ENCODE measurements at regions not wholly inside any gene's neighbourhood (a gene's known extent, or its start where the extent isn't known, plus 50 kb on each side); places are given as distances from the start of the nearest gene placed in this dataset.

DNA sequence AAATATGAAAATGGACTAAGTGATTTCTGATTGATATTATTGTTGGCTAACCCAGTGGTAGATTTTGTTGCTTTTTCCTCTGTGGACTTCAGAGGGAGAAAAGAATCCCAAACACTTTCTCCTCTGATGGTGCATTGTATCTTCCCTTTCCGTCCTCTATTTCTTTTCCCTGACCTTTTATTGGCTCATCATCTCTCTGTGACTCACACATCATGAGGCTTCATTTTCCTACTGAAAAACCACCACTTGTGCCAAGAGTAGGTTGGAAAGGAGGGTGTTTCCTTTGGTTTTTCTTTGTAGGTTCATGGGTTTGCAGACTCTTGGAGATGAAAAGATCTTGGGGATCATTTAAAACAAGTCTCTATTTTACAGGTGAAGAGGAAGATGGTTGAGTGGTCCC, 311.7 kb upstream of the JAG1 start:
- Histone ChIP-seq H4K8ac (ENCODE audit: low read depth, low read length) (no peak overlapping the region), H2BK12ac (ENCODE audit: low read length) (no peak overlapping the region), H3K9me3 (replicated peaks in 1 of 2; ENCODE audit: control insufficient read depth in 2 of 2, insufficient read depth in 1 of 2, low read depth in 1 of 2, low read length in 2 of 2) (no peaks in the 10 kb centered on the region), H3K9ac (ENCODE audit: low read depth, low read length, poor library complexity) (no peak overlapping the region), H3K4me2 (ENCODE audit: insufficient read depth, low read length, poor library complexity, severe bottlenecking) (no peak overlapping the region), H3K79me1 (ENCODE audit: low read depth, low read length) (no peaks in the 10 kb centered on the region), H3K4ac (ENCODE audit: low read length) (no peak overlapping the region), H3K27ac (replicated peaks; ENCODE audit: low read length) (no peak overlapping the region), H3K4me3 (ENCODE audit: low read length in 2 of 2) (no peak overlapping the region), H2BK120ac (ENCODE audit: low read depth, low read length) (no peak overlapping the region), H3K27me3 (ENCODE audit: control insufficient read depth in 3 of 3, insufficient read depth in 3 of 3, low read depth in 1 of 3, low read length in 3 of 3) (no peaks in the 10 kb centered on the region), H3K36me3 (replicated peaks in 1 of 2; ENCODE audit: control insufficient read depth in 2 of 2, insufficient read depth in 2 of 2, low read length in 2 of 2) (no peaks in the 10 kb centered on the region), H3K4me1 (ENCODE audit: control insufficient read depth in 2 of 2, insufficient read depth in 1 of 2, low read depth in 1 of 2, low read length in 2 of 2) (peaks cover 0 to 10% of the 10 kb centered on the region in 2 donors), H2BK5ac (ENCODE audit: low read length) (no peak overlapping the region), H2BK15ac (ENCODE audit: low read length) (no peak overlapping the region), H4K91ac (ENCODE audit: low read depth, low read length, poor library complexity) (no peak overlapping the region), H3K23ac (ENCODE audit: low read depth, low read length, poor library complexity) (no peak overlapping the region), H2AFZ (ENCODE audit: low read length) (no peak overlapping the region), H2AK5ac (ENCODE audit: low read depth, low read length) (no peak overlapping the region), H3K14ac (ENCODE audit: low read length) (no peak overlapping the region), H3K18ac (ENCODE audit: low read length) (no peak overlapping the region)
- WGBS, 2 donors (ENCODE audit: extremely low coverage in 2 of 2, insufficient read length in 2 of 2, insufficient replicate concordance in 1 of 2): no CpG with 5 or more reads among the region's 1 CpG
- DNase-seq (ENCODE audit: low spot score): no peak

DNA sequence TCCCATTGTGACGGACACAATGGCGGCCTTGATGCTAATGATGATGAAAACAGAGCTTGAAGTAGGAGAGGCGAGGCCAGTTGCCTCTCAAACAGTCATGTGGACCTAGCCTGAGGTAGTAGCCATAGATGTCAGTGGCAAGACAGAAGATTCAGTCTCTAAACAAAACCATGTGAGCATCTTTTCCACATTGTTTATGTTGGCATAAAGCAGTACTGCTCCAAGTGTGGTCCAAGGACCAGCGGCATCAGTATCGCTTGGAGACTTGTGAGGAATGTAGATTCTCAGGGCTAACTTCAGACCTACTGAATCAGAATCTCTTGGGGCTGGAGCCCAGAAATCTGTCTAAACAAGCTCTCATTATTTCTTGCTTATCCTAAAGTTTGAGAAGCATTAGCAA, 312.8 kb upstream of the JAG1 start:
- no peaks in the 10 kb centered on the region for H3K9me3 ChIP-seq (replicated peaks in 1 of 2; ENCODE audit: control insufficient read depth in 2 of 2, insufficient read depth in 1 of 2, low read depth in 1 of 2, low read length in 2 of 2)
- H4K91ac ChIP-seq (ENCODE audit: low read depth, low read length, poor library complexity): no peak overlapping the region
- no peaks in the 10 kb centered on the region for H3K27me3 ChIP-seq (ENCODE audit: control insufficient read depth in 3 of 3, insufficient read depth in 3 of 3, low read depth in 1 of 3, low read length in 3 of 3)
- H3K23ac ChIP-seq (ENCODE audit: low read depth, low read length, poor library complexity): no peak overlapping the region
- DNase-seq (ENCODE audit: low spot score): no peak
- no peak overlapping the region for H3K4me2 ChIP-seq (ENCODE audit: insufficient read depth, low read length, poor library complexity, severe bottlenecking)
- H3K4me3 ChIP-seq (ENCODE audit: low read length in 2 of 2): no peak overlapping the region
- peak overlapping the region; percentile 46 for H2AFZ ChIP-seq (ENCODE audit: low read length)
- no peak overlapping the region for H4K8ac ChIP-seq (ENCODE audit: low read depth, low read length)
- H3K27ac ChIP-seq (replicated peaks; ENCODE audit: low read length): no peak overlapping the region
- H3K79me1 ChIP-seq (ENCODE audit: low read depth, low read length): no peaks in the 10 kb centered on the region
- no peak overlapping the region for H3K14ac ChIP-seq (ENCODE audit: low read length)
- H3K4ac ChIP-seq (ENCODE audit: low read length): no peak overlapping the region
- peaks cover 0 to 8% of the 10 kb centered on the region in 2 donors for H3K4me1 ChIP-seq (ENCODE audit: control insufficient read depth in 2 of 2, insufficient read depth in 1 of 2, low read depth in 1 of 2, low read length in 2 of 2)
- H3K36me3 ChIP-seq (replicated peaks in 1 of 2; ENCODE audit: control insufficient read depth in 2 of 2, insufficient read depth in 2 of 2, low read length in 2 of 2): no peaks in the 10 kb centered on the region
- no peak overlapping the region for H2BK5ac ChIP-seq (ENCODE audit: low read length)
- H3K18ac ChIP-seq (ENCODE audit: low read length): no peak overlapping the region
- H2AK5ac ChIP-seq (ENCODE audit: low read depth, low read length): no peak overlapping the region
- no peak overlapping the region for H2BK15ac ChIP-seq (ENCODE audit: low read length)
- WGBS, 2 donors (ENCODE audit: extremely low coverage in 2 of 2, insufficient read length in 2 of 2, insufficient replicate concordance in 1 of 2): no CpG with 5 or more reads among the region's 5 CpGs
- no peak overlapping the region for H2BK120ac ChIP-seq (ENCODE audit: low read depth, low read length)
- H2BK12ac ChIP-seq (ENCODE audit: low read length): no peak overlapping the region
- H3K9ac ChIP-seq (ENCODE audit: low read depth, low read length, poor library complexity): no peak overlapping the region

DNA sequence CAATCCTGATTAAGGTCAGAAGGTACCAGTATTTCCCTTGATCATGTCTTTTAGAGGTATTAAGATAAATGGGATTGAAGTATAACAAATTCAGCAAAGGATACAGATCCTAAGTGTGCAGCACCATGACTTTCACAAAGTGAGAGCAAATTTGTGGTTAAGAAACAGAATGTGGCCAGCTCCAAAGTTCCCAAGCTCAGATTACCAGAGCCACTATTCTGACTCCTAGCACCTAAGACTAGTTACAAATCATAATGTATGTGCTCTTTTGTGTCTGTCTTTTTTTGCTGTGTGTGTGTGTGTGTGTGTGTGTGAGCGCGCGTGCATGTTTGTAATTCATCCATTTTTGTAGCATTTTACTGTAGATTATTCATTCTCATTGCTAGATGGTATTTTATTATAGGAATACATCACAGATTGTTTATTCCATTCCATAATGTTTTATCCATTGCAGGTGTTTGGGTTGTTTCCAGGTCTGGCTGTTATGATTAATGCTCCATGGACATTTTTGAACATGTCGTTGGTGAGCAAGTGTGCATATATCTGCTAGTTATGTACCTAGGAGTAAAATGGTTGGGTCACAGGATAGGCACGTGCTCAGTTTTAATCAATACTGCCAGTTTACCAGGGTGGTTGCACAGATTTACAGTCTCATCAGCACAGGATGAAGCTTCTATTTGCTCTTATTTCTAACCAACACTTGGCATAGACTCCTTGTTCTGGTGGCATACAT, 314.0 kb upstream of the JAG1 start:
- Histone ChIP-seq H3K18ac (ENCODE audit: low read length) (no peak overlapping the region), H2AFZ (ENCODE audit: low read length) (no peak overlapping the region), H3K9me3 (replicated peaks in 1 of 2; ENCODE audit: control insufficient read depth in 2 of 2, insufficient read depth in 1 of 2, low read depth in 1 of 2, low read length in 2 of 2) (no peaks in the 10 kb centered on the region), H2BK12ac (ENCODE audit: low read length) (no peak overlapping the region), H4K8ac (ENCODE audit: low read depth, low read length) (no peak overlapping the region), H2AK5ac (ENCODE audit: low read depth, low read length) (no peak overlapping the region), H3K4me3 (ENCODE audit: low read length in 2 of 2) (no peak overlapping the region), H3K4ac (ENCODE audit: low read length) (no peak overlapping the region), H3K27ac (replicated peaks; ENCODE audit: low read length) (no peak overlapping the region), H3K4me2 (ENCODE audit: insufficient read depth, low read length, poor library complexity, severe bottlenecking) (no peak overlapping the region), H3K23ac (ENCODE audit: low read depth, low read length, poor library complexity) (no peak overlapping the region), H3K79me1 (ENCODE audit: low read depth, low read length) (no peaks in the 10 kb centered on the region), H3K36me3 (replicated peaks in 1 of 2; ENCODE audit: control insufficient read depth in 2 of 2, insufficient read depth in 2 of 2, low read length in 2 of 2) (no peaks in the 10 kb centered on the region), H2BK15ac (ENCODE audit: low read length) (no peak overlapping the region), H2BK120ac (ENCODE audit: low read depth, low read length) (no peak overlapping the region), H3K27me3 (ENCODE audit: control insufficient read depth in 3 of 3, insufficient read depth in 3 of 3, low read depth in 1 of 3, low read length in 3 of 3) (no peaks in the 10 kb centered on the region), H3K14ac (ENCODE audit: low read length) (no peak overlapping the region), H3K9ac (ENCODE audit: low read depth, low read length, poor library complexity) (no peak overlapping the region), H2BK5ac (ENCODE audit: low read length) (no peak overlapping the region), H3K4me1 (ENCODE audit: control insufficient read depth in 2 of 2, insufficient read depth in 1 of 2, low read depth in 1 of 2, low read length in 2 of 2) (peaks cover 0 to 6% of the 10 kb centered on the region in 2 donors), H4K91ac (ENCODE audit: low read depth, low read length, poor library complexity) (no peak overlapping the region)
- WGBS, 2 donors (ENCODE audit: extremely low coverage in 2 of 2, insufficient read length in 2 of 2, insufficient replicate concordance in 1 of 2): no CpG with 5 or more reads among the region's 5 CpGs
- DNase-seq (ENCODE audit: low spot score): no peak

DNA sequence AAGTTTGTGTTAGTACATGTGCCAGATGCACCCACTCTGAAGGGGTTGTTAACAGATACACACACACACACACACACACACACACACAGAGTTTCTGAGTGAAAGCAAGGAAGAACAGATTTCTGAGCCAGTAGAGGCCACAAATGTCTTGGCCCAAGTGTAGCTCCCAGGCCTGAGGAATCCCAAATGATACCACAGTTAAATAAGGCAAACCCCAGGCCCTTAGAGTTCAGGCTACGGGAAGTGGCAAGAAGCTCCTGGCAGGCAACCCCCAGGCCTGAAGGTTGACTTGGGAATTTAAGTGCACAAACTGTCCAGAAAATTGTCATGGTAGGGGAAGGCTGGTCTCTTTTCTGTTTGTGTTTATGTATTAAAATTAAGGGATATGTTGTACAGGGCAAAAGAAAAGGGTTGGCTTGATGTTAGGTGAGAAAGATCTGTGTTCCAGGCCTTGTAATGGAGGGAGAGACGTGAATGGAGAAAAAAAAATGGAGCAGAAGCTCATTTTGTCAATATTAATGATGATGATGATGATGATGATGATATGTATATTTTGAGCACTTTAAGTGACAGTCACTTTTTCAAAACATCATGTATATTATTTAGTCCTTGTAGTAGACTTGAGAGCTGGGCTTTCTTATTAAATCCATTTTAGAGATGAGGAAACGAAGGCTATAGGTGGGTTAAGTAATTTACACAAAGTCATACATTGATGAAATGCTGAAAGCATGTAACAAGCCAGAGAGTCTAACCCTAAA, 317.0 kb upstream of the JAG1 start:
- Histone ChIP-seq H3K36me3 (replicated peaks in 1 of 2; ENCODE audit: control insufficient read depth in 2 of 2, insufficient read depth in 2 of 2, low read length in 2 of 2) (no peaks in the 10 kb centered on the region), H2BK120ac (ENCODE audit: low read depth, low read length) (no peak overlapping the region), H2BK15ac (ENCODE audit: low read length) (no peak overlapping the region)

More for the DNA sequence above, 317.0 kb upstream of the JAG1 start:
- peaks cover 0 to 6% of the 10 kb centered on the region in 2 donors for H3K4me1 ChIP-seq (ENCODE audit: control insufficient read depth in 2 of 2, insufficient read depth in 1 of 2, low read depth in 1 of 2, low read length in 2 of 2)
- no peak overlapping the region for H4K91ac ChIP-seq (ENCODE audit: low read depth, low read length, poor library complexity)
- DNase-seq (ENCODE audit: low spot score): no peak
- H3K79me1 ChIP-seq (ENCODE audit: low read depth, low read length): no peaks in the 10 kb centered on the region
- no CpG with 5 or more reads among the region's 3 CpGs for WGBS, 2 donors (ENCODE audit: extremely low coverage in 2 of 2, insufficient read length in 2 of 2, insufficient replicate concordance in 1 of 2)
- no peak overlapping the region for H3K9ac ChIP-seq (ENCODE audit: low read depth, low read length, poor library complexity)
- H3K4ac ChIP-seq (ENCODE audit: low read length): no peak overlapping the region
- H4K8ac ChIP-seq (ENCODE audit: low read depth, low read length): no peak overlapping the region
- H2BK12ac ChIP-seq (ENCODE audit: low read length): no peak overlapping the region
- no peak overlapping the region for H3K14ac ChIP-seq (ENCODE audit: low read length)
- no peak overlapping the region for H3K4me3 ChIP-seq (ENCODE audit: low read length in 2 of 2)
- H2AK5ac ChIP-seq (ENCODE audit: low read depth, low read length): no peak overlapping the region
- no peak overlapping the region for H2BK5ac ChIP-seq (ENCODE audit: low read length)
- no peak overlapping the region for H3K27ac ChIP-seq (replicated peaks; ENCODE audit: low read length)
- H2AFZ ChIP-seq (ENCODE audit: low read length): no peak overlapping the region
- no peak overlapping the region for H3K23ac ChIP-seq (ENCODE audit: low read depth, low read length, poor library complexity)
- no peaks in the 10 kb centered on the region for H3K27me3 ChIP-seq (ENCODE audit: control insufficient read depth in 3 of 3, insufficient read depth in 3 of 3, low read depth in 1 of 3, low read length in 3 of 3)
- no peak overlapping the region for H3K18ac ChIP-seq (ENCODE audit: low read length)
- H3K9me3 ChIP-seq (replicated peaks in 1 of 2; ENCODE audit: control insufficient read depth in 2 of 2, insufficient read depth in 1 of 2, low read depth in 1 of 2, low read length in 2 of 2): no peaks in the 10 kb centered on the region
- H3K4me2 ChIP-seq (ENCODE audit: insufficient read depth, low read length, poor library complexity, severe bottlenecking): no peak overlapping the region

All from neuronal stem cell (in vitro differentiated cells).